ENCODE measurements at regions not wholly inside any gene's neighbourhood (a gene's known extent, or its start where the extent isn't known, plus 50 kb on each side); places are given as distances from the start of the nearest gene placed in this dataset.

DNA sequence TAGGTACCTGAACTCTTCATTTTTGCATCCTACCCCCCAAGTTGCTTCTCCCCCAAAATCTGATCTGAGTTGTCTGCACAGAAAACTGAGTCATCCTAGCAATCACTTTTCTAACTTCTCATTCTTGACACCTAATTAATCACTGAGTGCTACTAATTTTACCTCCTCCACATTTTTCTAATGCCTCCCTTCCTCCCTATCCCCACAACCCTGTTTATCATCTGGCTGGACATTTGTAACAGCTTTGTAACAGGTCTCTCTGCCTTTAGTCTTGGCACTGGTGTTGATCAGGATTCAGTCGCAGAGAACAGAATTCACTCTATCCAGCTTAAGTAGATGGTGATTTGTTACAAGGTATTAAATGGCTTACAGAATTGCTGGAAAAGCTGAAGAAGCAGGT lies 303.9 kb upstream of the GATB start:
- TF ChIP-seq POLR2A (IDR thresholded peaks at IDR 0.05), result no peak
- TF ChIP-seq, protein P1, sequence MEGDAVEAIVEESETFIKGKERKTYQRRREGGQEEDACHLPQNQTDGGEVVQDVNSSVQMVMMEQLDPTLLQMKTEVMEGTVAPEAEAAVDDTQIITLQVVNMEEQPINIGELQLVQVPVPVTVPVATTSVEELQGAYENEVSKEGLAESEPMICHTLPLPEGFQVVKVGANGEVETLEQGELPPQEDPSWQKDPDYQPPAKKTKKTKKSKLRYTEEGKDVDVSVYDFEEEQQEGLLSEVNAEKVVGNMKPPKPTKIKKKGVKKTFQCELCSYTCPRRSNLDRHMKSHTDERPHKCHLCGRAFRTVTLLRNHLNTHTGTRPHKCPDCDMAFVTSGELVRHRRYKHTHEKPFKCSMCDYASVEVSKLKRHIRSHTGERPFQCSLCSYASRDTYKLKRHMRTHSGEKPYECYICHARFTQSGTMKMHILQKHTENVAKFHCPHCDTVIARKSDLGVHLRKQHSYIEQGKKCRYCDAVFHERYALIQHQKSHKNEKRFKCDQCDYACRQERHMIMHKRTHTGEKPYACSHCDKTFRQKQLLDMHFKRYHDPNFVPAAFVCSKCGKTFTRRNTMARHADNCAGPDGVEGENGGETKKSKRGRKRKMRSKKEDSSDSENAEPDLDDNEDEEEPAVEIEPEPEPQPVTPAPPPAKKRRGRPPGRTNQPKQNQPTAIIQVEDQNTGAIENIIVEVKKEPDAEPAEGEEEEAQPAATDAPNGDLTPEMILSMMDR (IDR thresholded peaks at IDR 0.05), result no peak

Data from esophagus squamous epithelium (tissue), 4 donors.